Posterior vena cava (tissue), 2 donors: ENCODE measurements at regions not wholly inside any gene's neighbourhood (a gene's known extent, or its start where the extent isn't known, plus 50 kb on each side); places are given as distances from the start of the nearest gene placed in this dataset.
"Not testable (repeated sequence)": the region's sequence is repeated elsewhere in the genome, so short reads cannot be mapped to it uniquely, and the experiment has no call there.

ENCODE experiments used
- DNase-seq: peaks from one replicate; pipeline ENCODE4 v3.0.0-alpha.2; 2020; ENCODE audit warnings: low spot score
- intact Hi-C, 2 donors: fragments of 100-400 bp; cut with DNase I; formaldehyde crosslinking; loops; one replicate each; pipeline versions ENCODE4 v1.14.1 to v1.14.2; 2022 to 2023
- donor health status: DM: yes; HTN: yes; CAD: no.
- donor health status: DM: yes; HTN: yes; CAD: no.

- not testable (repeated sequence) for DNase-seq
These were observed 471.9 kb downstream of the FOXD4L5 start for GRCh38 chr9:64813072-64813471.

GRCh38 chr9:64778667-64779066, 506.3 kb downstream of the FOXD4L5 start:
- intact Hi-C loops, DNase-seq: not testable (repeated sequence)

More at GRCh38 chr9:64813072-64813471, 471.9 kb downstream of the FOXD4L5 start:
- intact Hi-C loops = not testable (repeated sequence)

- intact Hi-C loops = not testable (repeated sequence)
These were observed 508.7 kb downstream of the FOXD4L5 start for GRCh38 chr9:64776269-64776668.

GRCh38 chr9:64774813-64775793, 509.9 kb downstream of the FOXD4L5 start:
- DNase-seq = peak; percentile 61
- intact Hi-C loops = not testable (repeated sequence)

More at GRCh38 chr9:64776269-64776668, 508.7 kb downstream of the FOXD4L5 start:
- not testable (repeated sequence) for DNase-seq

DNA sequence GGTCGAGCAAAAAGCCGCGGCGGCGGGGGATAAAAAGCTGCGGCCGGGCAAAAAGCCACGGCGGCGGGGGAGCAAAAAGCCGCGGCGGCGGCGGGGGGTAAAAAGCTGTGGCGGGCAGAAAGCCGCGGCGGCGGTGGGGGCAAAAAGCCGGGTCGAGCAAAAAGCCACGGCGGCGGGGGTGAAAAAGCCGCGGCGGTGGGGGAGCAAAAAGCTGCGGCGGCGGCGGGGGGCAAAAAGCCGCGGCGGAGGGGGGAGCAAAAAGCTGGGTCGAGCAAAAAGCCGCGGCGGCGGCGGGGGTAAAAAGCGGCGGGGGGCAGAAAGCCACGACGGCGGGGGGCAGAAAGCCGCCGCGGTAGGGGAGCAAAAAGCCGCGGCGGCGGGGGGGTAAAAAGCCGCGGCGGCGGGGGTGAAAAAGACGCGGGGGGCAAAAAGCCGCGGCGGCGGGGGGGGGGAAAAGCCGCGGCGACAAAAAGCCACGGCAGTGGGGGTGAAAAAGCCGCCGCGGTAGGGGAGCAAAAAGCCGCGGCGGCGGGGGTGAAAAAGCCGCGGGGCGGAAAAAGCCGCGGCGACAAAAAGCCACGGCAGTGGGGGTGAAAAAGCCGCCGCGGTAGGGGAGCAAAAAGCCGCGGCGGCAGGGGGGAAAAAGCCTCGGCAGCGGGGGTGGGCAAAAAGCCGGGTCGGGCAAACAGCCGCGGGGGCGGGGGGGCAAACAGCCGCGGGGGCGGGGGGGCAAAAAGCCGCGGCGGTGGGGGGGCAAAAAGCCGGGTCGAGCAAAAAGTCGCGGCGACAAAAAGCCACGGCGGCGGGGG, 510.8 kb downstream of the FOXD4L5 start:
- peak; percentile 25 for DNase-seq
- intact Hi-C loops = not testable (repeated sequence)

DNA sequence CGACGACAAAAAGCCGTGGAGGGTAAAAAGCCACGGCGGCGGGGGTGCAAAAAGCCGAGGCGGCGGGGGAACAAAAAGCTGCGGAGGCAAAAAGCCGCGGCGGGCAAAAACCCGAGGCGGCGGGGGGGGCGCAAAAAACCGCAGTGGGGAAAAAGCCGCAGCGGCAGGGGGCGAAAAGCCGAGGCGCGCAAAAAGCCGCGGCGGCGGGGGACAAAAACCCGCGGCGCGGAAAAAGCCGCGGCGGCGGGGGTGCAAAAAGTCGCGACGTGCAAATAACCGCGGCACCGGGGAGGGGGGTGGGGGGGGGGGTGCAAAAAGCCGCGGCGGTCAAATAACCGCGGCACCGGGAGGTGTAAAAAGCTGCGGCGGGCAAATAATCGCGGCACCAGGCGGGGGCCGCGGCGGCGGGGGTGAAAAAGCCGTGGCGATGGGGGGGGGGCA, 511.5 kb downstream of the FOXD4L5 start:
- peak; percentile 51 for DNase-seq
- intact Hi-C loops = no loop called here

GRCh38 chr9:64772751-64773331, 512.2 kb downstream of the FOXD4L5 start:
- intact Hi-C loops = not testable (repeated sequence)
- DNase-seq = peak; percentile 25

GRCh38 chr9:64772123-64772736, 512.8 kb downstream of the FOXD4L5 start:
- DNase-seq, intact Hi-C loops: not testable (repeated sequence)
